GM19240 (cell line): ENCODE measurements at regions not wholly inside any gene's neighbourhood (a gene's known extent, or its start where the extent isn't known, plus 50 kb on each side); places are given as distances from the start of the nearest gene placed in this dataset.
"Not testable (repeated sequence)": the region's sequence is repeated elsewhere in the genome, so short reads cannot be mapped to it uniquely, and the experiment has no call there.

Source experiments
- DNase-seq: peaks from one replicate; pipeline ENCODE4 v3.0.0; 2011; ENCODE audit warnings: low spot score; ENCODE audit not compliant: insufficient read length

GRCh38 chr13:44814161-44814560 is 175.1 kb downstream of the NUFIP1 start:
- no peak for DNase-seq

DNA sequence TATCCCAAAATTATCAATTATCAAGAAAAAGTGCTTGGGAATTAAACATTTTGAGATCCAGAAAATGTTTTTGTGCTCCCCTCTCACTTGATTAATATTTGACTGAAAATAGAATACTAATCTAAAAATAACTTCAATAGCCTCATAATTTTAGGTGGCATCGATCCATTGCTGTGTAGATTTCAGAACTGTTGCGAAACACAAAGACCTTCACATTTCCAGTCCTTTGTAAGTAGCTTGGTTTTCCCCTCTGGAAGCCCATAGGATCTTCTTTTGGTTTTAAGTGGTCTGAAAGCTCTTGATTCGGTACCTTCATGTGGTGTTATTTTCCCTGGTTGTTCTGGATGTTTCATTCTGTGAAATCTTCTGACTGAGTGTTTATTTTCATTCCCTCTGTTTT is 176.5 kb downstream of the NUFIP1 start:
- no peak for DNase-seq

DNA sequence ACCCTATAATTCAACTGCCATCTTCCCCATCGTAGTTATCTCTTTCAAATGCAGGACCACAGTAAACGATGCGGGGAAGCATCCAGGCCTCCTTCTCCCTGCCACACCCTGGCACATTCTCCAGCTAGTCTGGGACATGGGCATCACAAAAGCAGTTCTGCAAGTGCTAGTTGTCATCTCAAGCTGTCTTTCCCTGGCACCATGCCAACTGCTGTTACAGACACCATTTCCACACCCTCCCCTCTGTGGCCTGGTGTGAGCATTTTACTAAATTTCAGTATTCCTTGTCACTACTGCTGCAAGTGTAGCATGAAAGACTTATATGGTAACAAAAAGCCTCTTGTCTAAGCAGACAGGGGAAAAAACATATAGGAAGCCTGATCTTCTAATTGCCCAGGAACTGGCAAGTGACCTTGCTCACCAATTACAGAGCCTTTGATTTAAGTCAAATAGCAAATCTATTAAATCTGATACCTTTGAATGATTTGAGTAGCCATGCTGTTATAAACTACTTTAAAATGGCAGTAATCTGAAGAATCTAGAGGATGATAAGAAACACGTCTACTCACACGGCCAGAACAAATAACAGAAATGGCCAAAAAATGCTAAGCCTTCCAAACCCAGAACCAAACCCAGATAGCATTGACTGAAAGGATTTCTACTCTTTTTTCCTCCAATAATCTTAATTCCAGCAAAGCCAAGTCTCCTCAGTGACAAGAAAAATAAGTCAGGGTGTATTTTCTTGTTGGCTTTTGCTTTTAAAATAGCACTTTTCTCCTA is 179.0 kb downstream of the NUFIP1 start:
- no peak for DNase-seq

GRCh38 chr13:44809190-44809589 is 180.1 kb downstream of the NUFIP1 start:
- no peak for DNase-seq

DNA sequence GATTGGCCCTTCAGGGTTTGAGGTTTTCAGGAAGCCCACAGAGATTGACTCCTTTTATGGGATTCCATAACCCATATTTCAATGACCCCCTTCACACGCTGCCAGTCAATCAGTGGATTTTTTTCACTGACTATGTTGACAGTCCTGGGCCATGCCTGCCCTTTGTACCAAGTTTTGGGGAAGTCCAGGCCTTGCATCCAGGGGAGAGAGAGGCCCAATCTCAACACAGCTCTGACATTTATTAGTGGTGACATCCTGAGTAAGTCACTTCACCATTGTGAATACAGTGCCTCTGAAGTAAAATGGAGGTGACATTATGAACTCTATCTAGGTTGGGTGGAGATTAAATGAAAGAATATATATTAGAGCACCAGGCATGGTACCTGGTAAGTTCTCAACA is 181.1 kb downstream of the NUFIP1 start:
- DNase-seq = no peak

GRCh38 chr13:44807449-44808034 is 181.7 kb downstream of the NUFIP1 start:
- no peak for DNase-seq

- DNase-seq = no peak
Observed at GRCh38 chr13:44806826-44807225, 182.4 kb downstream of the NUFIP1 start.

DNA sequence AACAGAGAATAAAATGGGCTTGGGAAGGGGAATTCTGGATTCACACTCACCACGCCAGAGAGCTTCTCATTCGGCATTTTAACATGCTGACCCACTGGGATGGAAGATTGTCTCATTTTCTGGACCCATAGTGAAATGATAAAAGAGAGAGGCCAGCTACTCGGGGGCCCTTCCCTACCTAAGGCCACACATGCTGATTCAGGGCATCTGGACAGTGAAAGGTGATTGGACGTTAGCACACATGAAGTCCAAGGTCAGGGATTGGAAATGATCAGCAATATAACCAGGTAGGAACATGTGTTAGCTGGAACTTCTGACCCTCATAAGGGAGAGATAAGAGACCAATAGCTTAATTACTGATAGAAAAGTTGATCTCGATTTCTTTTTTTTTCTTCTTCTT is 183.7 kb downstream of the NUFIP1 start:
- DNase-seq = no peak

DNA sequence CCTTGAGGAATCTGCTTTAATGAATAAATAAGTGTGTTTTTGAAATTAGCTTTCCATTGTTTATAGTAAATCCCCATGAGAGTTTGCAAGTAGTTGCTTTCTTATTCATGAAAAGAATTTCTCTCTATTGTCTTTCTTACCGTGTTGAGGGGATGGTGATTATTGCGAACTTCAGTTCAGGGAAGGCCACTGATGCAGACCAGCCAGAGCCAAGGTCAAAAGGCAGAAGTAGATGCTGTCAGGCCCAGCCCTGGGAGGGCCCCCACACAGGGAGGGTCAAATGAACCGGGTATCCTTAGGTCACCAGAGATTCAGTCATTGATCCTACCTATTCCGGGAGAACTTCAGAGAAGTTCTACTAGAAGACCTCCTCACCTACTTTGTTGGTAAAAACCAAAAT is 185.9 kb downstream of the NUFIP1 start:
- no peak for DNase-seq

DNA sequence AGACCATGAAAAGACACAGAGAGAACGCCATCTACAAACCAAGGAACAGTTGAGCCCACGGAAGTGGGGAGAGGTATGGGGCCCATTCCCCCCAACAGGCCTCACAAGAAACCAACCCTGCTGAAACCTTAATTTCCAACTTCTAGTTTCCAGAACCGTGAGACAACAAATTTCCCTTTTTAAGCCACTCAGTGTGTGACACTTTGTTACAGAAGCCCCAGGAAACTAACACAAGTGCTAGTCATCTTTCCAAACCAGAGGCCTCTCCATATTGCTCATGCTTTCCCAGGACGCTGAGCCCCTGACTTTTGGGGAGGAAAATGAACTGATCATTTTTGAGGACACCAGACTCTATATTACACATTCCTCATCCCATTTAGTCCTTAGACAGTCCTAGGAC is 186.8 kb downstream of the NUFIP1 start:
- no peak for DNase-seq

GRCh38 chr13:44801990-44802389 is 187.3 kb downstream of the NUFIP1 start:
- no peak for DNase-seq

GRCh38 chr13:44800626-44801025 is 188.6 kb downstream of the NUFIP1 start:
- DNase-seq = no peak

DNA sequence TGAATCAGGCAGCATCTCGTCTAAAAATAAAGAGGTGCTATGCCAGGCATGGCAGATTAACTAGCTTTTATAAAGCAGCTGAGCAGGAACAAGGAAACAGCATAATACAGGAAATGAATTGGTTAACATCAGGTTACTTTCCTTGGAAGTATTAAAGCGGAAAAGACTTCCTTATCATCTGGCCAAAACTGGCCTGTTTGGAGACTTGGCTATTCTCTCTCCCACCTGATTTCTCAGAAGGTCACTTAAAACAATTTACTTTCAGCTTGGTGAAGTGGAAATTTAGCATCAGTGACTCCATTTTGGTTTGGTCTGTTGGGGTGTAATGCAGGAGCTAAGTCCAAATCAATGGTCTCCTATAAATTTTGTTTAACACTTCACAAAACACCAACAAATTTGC is 191.6 kb downstream of the NUFIP1 start:
- no peak for DNase-seq

- DNase-seq = no peak
Observed at GRCh38 chr13:44796597-44797490, 192.4 kb downstream of the NUFIP1 start.

DNA sequence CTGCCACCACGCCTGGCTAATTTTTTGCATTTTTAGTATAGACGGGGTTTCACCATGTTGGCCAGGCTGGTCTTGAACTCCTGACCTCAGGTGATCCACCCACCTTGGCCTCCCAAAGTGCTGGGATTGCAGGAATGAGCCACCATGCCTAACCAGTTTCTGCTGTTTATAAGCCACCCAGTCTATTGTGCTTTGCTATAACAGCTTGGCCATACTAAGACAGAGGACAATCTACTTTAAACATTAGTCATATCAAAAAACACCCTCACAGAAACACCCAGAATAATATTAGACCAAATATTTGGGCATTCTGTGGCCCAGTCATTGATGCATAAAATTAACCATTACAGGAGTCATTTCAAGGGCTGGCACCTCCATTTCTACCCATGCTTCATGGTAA is 193.2 kb downstream of the NUFIP1 start:
- not testable (repeated sequence) for DNase-seq

DNA sequence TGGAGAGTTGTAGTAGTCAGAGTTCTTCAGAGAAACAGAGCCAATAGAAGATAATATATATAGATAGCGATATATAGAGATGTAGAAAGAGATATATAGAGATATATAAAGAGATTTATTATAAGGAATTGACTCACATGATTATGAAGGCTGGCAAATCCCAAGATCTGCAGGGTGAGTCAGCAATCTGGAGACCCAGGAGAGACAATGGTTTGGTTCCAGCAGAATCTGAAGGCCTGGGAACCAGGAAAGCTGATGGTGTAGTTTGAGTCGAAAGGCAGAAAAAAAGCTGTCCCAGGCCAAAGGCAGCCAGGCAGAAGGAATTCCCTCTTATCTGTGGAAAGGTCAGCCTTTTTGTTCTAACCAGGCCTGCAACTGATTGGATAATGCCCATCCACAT is 194.1 kb downstream of the NUFIP1 start:
- DNase-seq = no peak

- no peak for DNase-seq
Observed at GRCh38 chr13:44792096-44792495, 197.2 kb downstream of the NUFIP1 start.

DNA sequence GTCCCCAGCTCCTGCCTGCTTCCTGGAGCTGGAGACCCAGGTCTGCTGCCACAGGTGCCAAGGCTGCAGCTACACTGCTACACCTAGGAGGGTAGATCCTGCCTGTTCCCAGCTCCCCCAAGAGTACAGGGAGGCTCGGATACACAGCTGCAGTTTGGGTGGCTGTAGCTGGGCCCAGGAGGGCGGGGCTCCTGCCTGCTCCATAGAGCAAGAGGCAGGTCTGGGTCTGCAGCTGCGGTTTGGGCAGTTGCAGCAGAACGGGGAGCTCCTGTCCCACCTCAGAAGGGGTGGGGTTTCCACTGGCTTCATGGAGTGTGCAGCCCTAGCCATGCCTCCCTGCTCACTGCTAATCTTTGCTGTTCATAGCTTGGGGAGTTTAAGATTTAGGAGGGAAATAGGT is 199.0 kb downstream of the NUFIP1 start:
- DNase-seq = no peak

- DNase-seq = no peak
Observed at GRCh38 chr13:44787617-44788016, 201.7 kb downstream of the NUFIP1 start.

DNA sequence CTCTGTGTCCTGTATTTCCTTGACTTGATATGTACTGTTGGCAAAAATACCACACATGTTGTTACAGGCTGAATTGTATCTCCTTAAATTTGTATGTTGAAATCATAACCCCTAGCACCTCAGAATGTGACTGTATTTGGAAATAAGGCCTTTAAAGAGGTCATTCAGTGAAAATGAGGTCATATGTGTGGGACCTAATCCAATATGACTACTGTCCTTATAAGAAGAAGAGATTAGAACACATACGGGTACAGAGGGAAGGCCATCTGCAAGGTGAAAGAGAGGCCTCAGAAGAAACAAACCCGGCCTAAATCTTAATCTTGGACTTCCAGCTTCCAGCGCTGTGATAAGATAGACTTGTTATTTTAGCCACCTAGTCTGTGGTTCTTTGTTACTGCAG is 202.5 kb downstream of the NUFIP1 start:
- no peak for DNase-seq

DNA sequence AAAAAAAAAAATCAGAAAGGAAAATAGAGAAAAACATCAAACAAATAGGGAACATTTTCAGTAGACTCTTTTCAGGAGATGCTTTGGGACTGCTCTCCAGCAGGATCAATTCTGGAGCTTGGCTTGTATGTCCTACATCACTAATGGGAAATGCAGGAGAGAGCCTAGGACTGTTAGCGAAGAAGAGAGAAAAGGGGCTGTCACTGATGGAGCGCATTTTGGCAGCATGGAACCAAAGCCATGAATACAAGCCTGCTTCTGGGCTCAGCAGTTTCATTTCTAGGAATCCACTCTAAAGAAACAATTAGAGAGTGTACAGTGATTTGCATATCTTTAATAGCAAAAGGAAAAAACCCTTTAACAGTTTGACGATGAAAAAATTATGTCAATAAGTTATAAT is 203.9 kb downstream of the NUFIP1 start:
- DNase-seq = no peak

DNA sequence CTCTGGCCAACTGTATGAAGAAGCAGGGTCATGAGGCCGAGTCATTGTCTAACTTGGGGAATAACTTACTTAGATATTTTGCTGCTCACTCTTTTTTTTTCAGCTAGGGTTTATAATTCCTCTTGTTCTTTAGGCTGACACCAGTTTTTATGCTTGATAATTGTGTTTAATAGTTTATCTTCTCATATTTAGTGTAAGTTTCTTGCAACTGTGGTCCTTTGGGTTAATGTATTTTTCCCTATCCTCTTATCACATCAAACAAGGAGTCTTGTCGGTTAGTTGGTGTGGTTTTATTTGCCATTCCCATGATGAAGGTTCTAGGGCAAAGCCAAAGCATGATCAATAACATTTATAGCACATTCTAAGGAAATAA is 204.6 kb downstream of the NUFIP1 start:
- no peak for DNase-seq
